ENCODE measurements at regions not wholly inside any gene's neighbourhood (a gene's known extent, or its start where the extent isn't known, plus 50 kb on each side); places are given as distances from the start of the nearest gene placed in this dataset.
A peak's percentile ranks its signal among the peaks of the same experiment; 100 is the strongest.

- no peaks in the 10 kb centered on the region for H3K36me3 ChIP-seq (ENCODE audit: control insufficient read depth in 2 of 2, extremely low read depth in 1 of 2, insufficient read depth in 2 of 2, low read length in 2 of 2)
- H3K27me3 ChIP-seq (ENCODE audit: control insufficient read depth in 2 of 2, insufficient read depth in 2 of 2, low read length in 2 of 2) = no peaks in the 10 kb centered on the region
- no peak overlapping the region for H3K4me2 ChIP-seq (ENCODE audit: insufficient read depth, low read length)
- H3K9me3 ChIP-seq (replicated peaks; ENCODE audit: control insufficient read depth, insufficient read depth, low read length) = no peaks in the 10 kb centered on the region
- ChIA-PET POLR2A (no interaction called here), CTCF (no interaction called here)
- no peaks in the 10 kb centered on the region for H3K79me2 ChIP-seq (ENCODE audit: control insufficient read depth, insufficient read depth, low read length)
- H4K20me1 ChIP-seq (replicated peaks; ENCODE audit: control insufficient read depth, extremely low read depth, insufficient read depth, low read length) = no peaks in the 10 kb centered on the region
- intact Hi-C loops (cut with micrococcal nuclease) = loop anchor here (10.0 kb wide), 1 partner anchor 893 kb away; no protein-coding TSS in a partner anchor
- BruUV-seq (replicated peaks) = no TSS peak
- peaks cover 2% of the 10 kb centered on the region for H3K4me1 ChIP-seq (ENCODE audit: control insufficient read depth, extremely low read depth, insufficient read depth, low read length)
- no peak overlapping the region for H3K4me3 ChIP-seq (replicated peaks in 1 of 3; ENCODE audit: insufficient read depth in 1 of 3, low read depth in 1 of 3, low read length in 3 of 3)
- H3K9me1 ChIP-seq (replicated peaks; ENCODE audit: control insufficient read depth, extremely low read depth, insufficient read depth, low read length) = no peaks in the 10 kb centered on the region
- DNase-seq (ENCODE audit: low read depth, low spot score) (no peak), FAIRE-seq (no peak)
- no peak overlapping the region for H2AFZ ChIP-seq (ENCODE audit: low read depth, low read length)
- TF ChIP-seq GATA2 (IDR thresholded peaks at IDR 0.05; ENCODE audit: insufficient read depth, insufficient read length, low read depth, low read length) (no peak), MYC (IDR thresholded peaks at IDR 0.05; ENCODE audit: low read depth, low read length) (no peak), FOS (IDR thresholded peaks at IDR 0.05; ENCODE audit: borderline replicate concordance, insufficient read depth, low read length) (no peak)
- dilution Hi-C loops (cut with MboI; ENCODE audit: extremely low pct_ligation_motif_present, low sequenced_read_pairs) = no loop called here
- no peak overlapping the region for H3K9ac ChIP-seq (replicated peaks; ENCODE audit: extremely low read depth, insufficient read depth, low read length)
- H3K27ac ChIP-seq (ENCODE audit: insufficient read depth, low read depth, low read length) = no peak overlapping the region
Observed at GRCh38 chr1:95951371-95952102, 717.5 kb downstream of the RWDD3 start.

GRCh38 chr1:95953015-95953414 is 719.0 kb downstream of the RWDD3 start:
- Histone ChIP-seq H3K4me2 (ENCODE audit: insufficient read depth, low read length) (no peak overlapping the region), H3K4me1 (ENCODE audit: control insufficient read depth, extremely low read depth, insufficient read depth, low read length) (peaks cover under 1% of the 10 kb centered on the region), H3K79me2 (ENCODE audit: control insufficient read depth, insufficient read depth, low read length) (no peaks in the 10 kb centered on the region), H3K36me3 (ENCODE audit: control insufficient read depth in 2 of 2, extremely low read depth in 1 of 2, insufficient read depth in 2 of 2, low read length in 2 of 2) (no peaks in the 10 kb centered on the region), H3K4me3 (replicated peaks in 1 of 3; ENCODE audit: insufficient read depth in 1 of 3, low read depth in 1 of 3, low read length in 3 of 3) (no peak overlapping the region), H3K9me1 (replicated peaks; ENCODE audit: control insufficient read depth, extremely low read depth, insufficient read depth, low read length) (no peaks in the 10 kb centered on the region), H3K9ac (replicated peaks; ENCODE audit: extremely low read depth, insufficient read depth, low read length) (no peak overlapping the region), H3K27ac (ENCODE audit: insufficient read depth, low read depth, low read length) (no peak overlapping the region), H4K20me1 (replicated peaks; ENCODE audit: control insufficient read depth, extremely low read depth, insufficient read depth, low read length) (no peaks in the 10 kb centered on the region), H3K27me3 (ENCODE audit: control insufficient read depth in 2 of 2, insufficient read depth in 2 of 2, low read length in 2 of 2) (peaks cover 2 to 3% of the 10 kb centered on the region in 2 experiments), H2AFZ (ENCODE audit: low read depth, low read length) (no peak overlapping the region), H3K9me3 (replicated peaks; ENCODE audit: control insufficient read depth, insufficient read depth, low read length) (no peaks in the 10 kb centered on the region)
- DNase-seq (ENCODE audit: low read depth, low spot score) = peak; percentile 11
- intact Hi-C loops (cut with micrococcal nuclease) = loop anchor here (10.0 kb wide), 1 partner anchor 892 kb away; no protein-coding TSS in a partner anchor
- ChIA-PET POLR2A (no interaction called here), CTCF (no interaction called here)
- dilution Hi-C loops (cut with MboI; ENCODE audit: extremely low pct_ligation_motif_present, low sequenced_read_pairs) = no loop called here
- TF ChIP-seq POLR2AphosphoS5 (IDR thresholded peaks at IDR 0.05; ENCODE audit: insufficient read depth, low read depth, low read length) = no peak
- TF ChIP-seq MYC (IDR thresholded peaks at IDR 0.05; ENCODE audit: low read depth, low read length) = no peak
- no peak for TF ChIP-seq JUN (IDR thresholded peaks at IDR 0.05; ENCODE audit: borderline replicate concordance, insufficient read depth, insufficient read length, low read depth)
- BruUV-seq (replicated peaks) = no TSS peak
- FAIRE-seq = no peak

All from endothelial cell of umbilical vein (primary cell).